DND-41 (cell line): ENCODE measurements at regions not wholly inside any gene's neighbourhood (a gene's known extent, or its start where the extent isn't known, plus 50 kb on each side); places are given as distances from the start of the nearest gene placed in this dataset.

Source experiments
- ATAC-seq: fragments of 200-7000 bp; cut with Tn5 transposase; 3 replicates; pipeline ENCODE4 v1.9.1; 2021; ENCODE audit warnings: low read depth; ENCODE audit not compliant: insufficient read depth
- DNase-seq: peaks from one replicate; pipeline ENCODE4 v3.0.0-alpha.2; 2020
- H2AFZ ChIP-seq: 2 replicates; pipeline ENCODE4 v1.6.0; 2012; ENCODE audit warnings: low read depth, low read length
- H3K27ac ChIP-seq: 2 replicates; pipeline ENCODE4 v1.5.1; 2012; ENCODE audit warnings: low read length, inconsistent platforms
- H3K27me3 ChIP-seq: fragments of 200-600 bp; sonication (generic); 2 replicates; pipeline ENCODE4 v1.6.0; 2012; ENCODE audit warnings: low read length, mild to moderate bottlenecking, inconsistent platforms; ENCODE audit not compliant: insufficient read depth, poor library complexity
- H3K36me3 ChIP-seq: 2 replicates; pipeline ENCODE4 v1.5.1; 2012; ENCODE audit warnings: low read length, inconsistent platforms; ENCODE audit not compliant: insufficient read depth
- H3K4me1 ChIP-seq: 2 replicates; pipeline ENCODE4 v1.5.1; 2012; ENCODE audit warnings: mild to moderate bottlenecking, low read length; ENCODE audit not compliant: insufficient read depth
- H3K4me2 ChIP-seq: 2 replicates; pipeline ENCODE4 v1.6.0; 2012; ENCODE audit warnings: mild to moderate bottlenecking, moderate library complexity, low read length, inconsistent platforms; ENCODE audit not compliant: insufficient read depth
- H3K4me3 ChIP-seq, 2 experiments: fragments of 200-600 bp in 1 of 2; shearing (Covaris generic) in 1 of 2; 2 replicates each; pipeline ENCODE4 v1.5.1; 2012 to 2016; ENCODE audit warnings: inconsistent platforms in 2 of 2, low read length in 2 of 2, mild to moderate bottlenecking in 2 of 2, low read depth in 1 of 2, moderate library complexity in 1 of 2
- H3K79me2 ChIP-seq: 2 replicates; pipeline ENCODE4 v1.6.0; 2012; ENCODE audit warnings: low read length, inconsistent platforms; ENCODE audit not compliant: insufficient read depth
- H3K9ac ChIP-seq: 2 replicates; pipeline ENCODE4 v1.6.0; 2012; ENCODE audit warnings: low read depth, mild to moderate bottlenecking, inconsistent platforms, low read length, moderate library complexity
- H3K9me3 ChIP-seq: 2 replicates; pipeline ENCODE4 v1.5.1; 2012; ENCODE audit warnings: low read length, moderate library complexity, mild to moderate bottlenecking, inconsistent platforms; ENCODE audit not compliant: insufficient read depth, severe bottlenecking
- H4K20me1 ChIP-seq: 2 replicates; pipeline ENCODE4 v1.6.0; 2012; ENCODE audit warnings: low read length; ENCODE audit not compliant: insufficient read depth
- CTCF ChIP-seq: IDR thresholded peaks from 2 replicates; pipeline ENCODE4 v1.5.1; 2012; ENCODE audit warnings: borderline replicate concordance, low read length, moderate library complexity, mild to moderate bottlenecking; ENCODE audit not compliant: poor library complexity, severe bottlenecking; ENCODE audit errors: extremely low read depth
- EZH2 ChIP-seq: IDR thresholded peaks from 3 replicates; pipeline ENCODE4 v1.6.1; 2012; ENCODE audit warnings: borderline replicate concordance, low read depth, mild to moderate bottlenecking, moderate library complexity, low read length, inconsistent platforms; ENCODE audit not compliant: severe bottlenecking

DNA sequence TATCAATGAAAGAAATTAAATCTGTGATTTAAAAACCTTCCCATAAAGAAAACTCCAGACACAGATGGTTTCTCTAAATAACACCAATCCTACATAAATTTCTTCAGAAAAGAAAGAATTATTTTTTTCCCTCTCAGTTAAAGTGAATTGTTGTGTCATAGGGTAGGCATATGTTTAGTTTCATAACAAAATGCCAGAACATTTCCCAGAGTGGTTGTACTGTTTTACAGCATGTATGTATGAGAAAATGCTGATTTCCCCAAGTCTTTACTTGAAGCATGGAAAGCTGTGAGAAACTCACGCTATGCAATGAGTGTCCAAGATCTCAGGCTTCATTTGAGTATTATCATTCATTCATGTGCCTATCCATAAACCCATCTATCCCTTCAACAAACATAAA, 582.5 kb downstream of the ELAVL2 start:
- H4K20me1 ChIP-seq = no peaks in the 10 kb centered on the region
- H3K9ac ChIP-seq = no peak overlapping the region
- ATAC-seq (no peak), DNase-seq (no peak)
- H3K4me1 ChIP-seq = no peaks in the 10 kb centered on the region
- no peaks in the 10 kb centered on the region for H3K79me2 ChIP-seq
- no peak overlapping the region for H2AFZ ChIP-seq
- no peaks in the 10 kb centered on the region for H3K9me3 ChIP-seq
- no peak overlapping the region for H3K4me3 ChIP-seq
- no peak overlapping the region for H3K4me2 ChIP-seq
- no peak overlapping the region for H3K27ac ChIP-seq
- H3K36me3 ChIP-seq = no peaks in the 10 kb centered on the region
- TF ChIP-seq CTCF (no peak), EZH2 (no peak)
- no peaks in the 10 kb centered on the region for H3K27me3 ChIP-seq

DNA sequence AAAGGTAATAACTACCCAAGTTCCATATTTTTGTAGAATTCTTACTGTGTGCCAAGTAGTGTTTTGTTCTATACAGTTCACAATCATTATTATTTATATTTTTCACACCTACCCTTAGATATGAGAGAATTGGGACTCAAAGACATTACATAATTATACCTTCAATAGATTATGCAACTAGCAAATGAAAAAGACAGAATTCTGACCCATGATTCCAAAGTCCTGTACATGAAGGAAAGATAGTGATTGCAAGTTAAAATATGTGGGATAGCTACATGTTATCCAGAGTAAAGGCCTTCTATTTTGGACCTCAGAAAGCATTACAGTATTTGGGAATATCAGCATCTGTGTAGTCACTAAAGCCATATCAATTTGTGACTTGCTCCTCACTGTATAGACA, 581.0 kb downstream of the ELAVL2 start:
- TF ChIP-seq CTCF (no peak), EZH2 (no peak)

GRCh38 chr9:23254404-23255184, 571.4 kb downstream of the ELAVL2 start:
- H3K9ac ChIP-seq = no peak overlapping the region
- no peaks in the 10 kb centered on the region for H3K27me3 ChIP-seq
- no peak for TF ChIP-seq CTCF
- TF ChIP-seq EZH2 = no peak
- no peaks in the 10 kb centered on the region for H4K20me1 ChIP-seq
- no peak overlapping the region for H3K4me2 ChIP-seq
- DNase-seq (no peak), ATAC-seq (no peak)
- no peak overlapping the region for H3K27ac ChIP-seq
- H3K9me3 ChIP-seq = no peaks in the 10 kb centered on the region
- H2AFZ ChIP-seq = no peak overlapping the region
- H3K4me3 ChIP-seq = no peak overlapping the region
- H3K79me2 ChIP-seq = no peaks in the 10 kb centered on the region
- no peaks in the 10 kb centered on the region for H3K36me3 ChIP-seq
- H3K4me1 ChIP-seq = no peaks in the 10 kb centered on the region

More for the DNA sequence above, 581.0 kb downstream of the ELAVL2 start:
- DNase-seq (no peak), ATAC-seq (no peak)
- H3K4me2 ChIP-seq = no peak overlapping the region
- no peak overlapping the region for H3K9ac ChIP-seq
- no peaks in the 10 kb centered on the region for H3K27me3 ChIP-seq
- no peak overlapping the region for H2AFZ ChIP-seq
- no peaks in the 10 kb centered on the region for H3K4me1 ChIP-seq
- H3K9me3 ChIP-seq = no peaks in the 10 kb centered on the region
- no peaks in the 10 kb centered on the region for H3K36me3 ChIP-seq
- H3K79me2 ChIP-seq = no peaks in the 10 kb centered on the region
- no peak overlapping the region for H3K4me3 ChIP-seq
- no peak overlapping the region for H3K27ac ChIP-seq
- H4K20me1 ChIP-seq = no peaks in the 10 kb centered on the region
